Activated CD8-positive, alpha-beta memory T cell treated with anti-CD3 and anti-CD28 coated beads, Interleukin-2, amount 10 ng/mL, durations not matched to agents 7 days and 5 days (primary cell): ENCODE measurements at regions not wholly inside any gene's neighbourhood (a gene's known extent, or its start where the extent isn't known, plus 50 kb on each side); places are given as distances from the start of the nearest gene placed in this dataset.

Source experiments
- ATAC-seq: fragments of 150-1000 bp; cut with Tn5 transposase; one replicate; pipeline ENCODE4 v1.10.0; 2021; ENCODE audit warnings: moderate library complexity
- CTCF ChIA-PET: fragments of 350-600 bp; sonication (Branson Sonifier 250); formaldehyde crosslinking; loops from one replicate; lab custom pipeline; 2021; ENCODE audit warnings: antibody characterized with exemption; lab: Charles Lee
- DNase-seq: peaks from one replicate; pipeline ENCODE4 v3.0.0-alpha.2; 2020
- H3K27ac Mint-ChIP-seq: one replicate; pipeline ENCODE4 v1.8.0; 2021; ENCODE audit warnings: mild to moderate bottlenecking, mixed read lengths
- H3K27me3 Mint-ChIP-seq: one replicate; pipeline ENCODE4 v1.8.0; 2021; ENCODE audit warnings: mixed read lengths
- H3K36me3 Mint-ChIP-seq: one replicate; pipeline ENCODE4 v1.8.0; 2021; ENCODE audit warnings: mild to moderate bottlenecking, mixed read lengths
- H3K4me1 Mint-ChIP-seq: one replicate; pipeline ENCODE4 v1.8.0; 2021; ENCODE audit warnings: mixed read lengths
- H3K4me3 Mint-ChIP-seq: one replicate; pipeline ENCODE4 v1.8.0; 2021; ENCODE audit warnings: mild to moderate bottlenecking, moderate library complexity, mixed read lengths
- H3K9me3 Mint-ChIP-seq: one replicate; pipeline ENCODE4 v1.8.0; 2022; ENCODE audit warnings: low read depth, mixed read lengths

DNA sequence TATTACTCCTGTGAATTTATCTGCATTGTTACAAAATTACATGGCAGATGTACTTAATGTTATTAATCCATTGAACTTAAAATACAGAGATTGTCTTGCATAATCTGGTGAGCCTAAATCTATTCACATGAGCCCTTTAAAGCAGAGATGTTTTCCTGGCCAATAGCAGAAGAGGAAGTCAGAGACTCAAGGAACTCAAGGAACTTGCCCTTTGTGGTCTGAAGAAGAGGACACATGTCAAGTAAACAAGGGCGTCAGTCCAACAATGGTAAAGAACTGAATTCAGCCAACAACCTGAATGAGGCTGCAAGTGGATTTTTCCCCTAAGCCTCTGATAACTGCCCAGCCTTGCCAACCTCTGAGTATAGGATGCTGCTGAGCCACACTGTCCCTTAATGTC, 356.3 kb upstream of the PKDCC start:
- Mint-ChIP-seq H3K27ac (no peak overlapping the region), H3K4me1 (no peaks in the 10 kb centered on the region), H3K9me3 (no peaks in the 10 kb centered on the region), H3K27me3 (no peaks in the 10 kb centered on the region), H3K36me3 (no peaks in the 10 kb centered on the region), H3K4me3 (no peak overlapping the region)
- ATAC-seq (no peak), DNase-seq (no peak)
- CTCF ChIA-PET: no interaction called here

DNA sequence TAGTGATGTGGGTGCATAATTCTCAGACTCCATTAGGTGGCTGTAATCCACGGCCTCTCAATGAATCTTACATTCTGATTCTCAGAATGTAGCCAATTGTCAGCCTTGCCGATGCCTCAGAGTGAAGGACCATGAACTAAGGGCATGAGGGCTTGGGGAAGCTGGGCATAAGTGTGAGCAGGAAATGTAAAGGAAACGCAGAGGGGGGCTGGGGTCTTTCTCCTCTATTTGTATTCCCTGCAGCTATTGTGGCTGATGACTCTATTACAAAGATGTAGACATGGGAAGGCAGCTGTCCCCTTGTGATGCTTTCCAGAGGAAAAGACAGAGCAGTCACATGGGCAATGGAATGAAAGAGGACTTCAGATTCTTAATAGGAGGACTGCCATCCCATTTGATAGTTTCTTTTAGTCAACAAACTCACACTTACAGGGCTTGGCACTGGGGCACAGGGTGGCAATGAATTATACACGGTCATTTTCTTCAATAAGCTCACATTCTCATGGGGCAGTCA, 353.2 kb upstream of the PKDCC start:
- no peak overlapping the region for H3K27ac Mint-ChIP-seq
- no peaks in the 10 kb centered on the region for H3K9me3 Mint-ChIP-seq
- no peak for ATAC-seq
- no peaks in the 10 kb centered on the region for H3K4me1 Mint-ChIP-seq
- H3K36me3 Mint-ChIP-seq: no peaks in the 10 kb centered on the region
- CTCF ChIA-PET: no interaction called here
- no peak for DNase-seq
- no peak overlapping the region for H3K4me3 Mint-ChIP-seq
- peaks cover 8% of the 10 kb centered on the region for H3K27me3 Mint-ChIP-seq

DNA sequence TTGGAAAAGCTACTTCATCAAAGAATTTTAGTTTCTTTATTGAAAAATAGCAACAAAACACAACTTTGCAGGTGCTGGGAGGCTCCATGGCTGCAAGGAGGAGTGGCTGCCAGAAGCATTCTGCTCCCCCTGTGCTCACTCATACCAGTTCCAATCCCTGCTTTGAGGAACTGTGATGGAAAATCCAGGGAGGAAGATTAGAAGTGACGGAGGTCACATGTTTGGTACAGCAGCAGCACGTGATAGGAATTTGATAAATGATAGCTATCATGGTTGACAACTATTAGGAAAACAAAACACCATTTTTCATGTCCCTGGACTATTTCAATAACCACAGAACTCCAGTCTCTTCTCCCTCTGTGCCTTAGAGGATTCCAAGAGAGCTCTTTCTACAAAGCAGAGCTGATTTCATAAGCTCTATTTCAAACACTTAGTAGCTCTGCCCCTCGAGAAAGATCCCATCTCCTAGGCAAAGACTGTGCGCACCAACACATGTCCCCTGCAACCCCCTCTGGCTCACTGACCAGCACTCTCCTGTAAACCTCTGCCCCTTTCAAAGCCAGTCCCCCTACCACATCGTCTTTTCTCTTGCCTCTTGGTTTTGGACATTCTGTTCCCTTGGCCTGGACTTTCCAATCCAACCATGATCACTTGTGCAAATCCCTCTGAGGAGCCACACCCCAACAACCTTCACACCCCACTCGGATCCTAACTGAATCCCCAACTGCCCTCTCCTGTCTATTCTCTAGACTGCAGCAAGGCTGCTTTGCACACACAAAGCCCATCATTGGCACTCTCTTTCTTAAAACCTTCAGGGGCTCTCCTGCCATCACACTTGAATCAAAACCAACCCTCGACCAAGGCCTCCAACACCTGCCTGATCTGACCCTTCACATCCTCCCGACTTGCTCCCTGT, 352.4 kb upstream of the PKDCC start:
- Mint-ChIP-seq H3K4me3 (no peak overlapping the region), H3K27me3 (peaks cover 8% of the 10 kb centered on the region), H3K36me3 (no peaks in the 10 kb centered on the region), H3K4me1 (no peaks in the 10 kb centered on the region), H3K9me3 (no peaks in the 10 kb centered on the region), H3K27ac (no peak overlapping the region)
- DNase-seq (no peak), ATAC-seq (no peak)
- CTCF ChIA-PET: no interaction called here

DNA sequence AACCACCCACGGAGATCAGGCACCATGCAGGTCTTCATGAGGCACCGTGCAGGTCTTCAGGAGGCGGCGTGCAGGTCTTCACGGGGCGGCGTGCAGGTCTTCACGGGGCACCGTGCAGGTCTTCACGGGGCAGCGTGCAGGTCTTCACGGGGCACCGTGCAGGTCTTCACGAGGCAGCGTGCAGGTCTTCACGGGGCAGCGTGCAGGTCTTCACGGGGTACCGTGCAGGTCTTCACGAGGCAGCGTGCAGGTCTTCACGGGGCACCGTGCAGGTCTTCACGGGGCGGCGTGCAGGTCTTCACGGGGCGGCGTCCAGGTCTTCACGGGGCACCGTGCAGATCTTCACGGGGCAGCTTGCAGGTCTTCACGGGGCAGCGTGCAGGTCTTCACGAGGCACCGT, 350.4 kb upstream of the PKDCC start:
- ATAC-seq: no peak
- H3K27ac Mint-ChIP-seq: no peak overlapping the region
- DNase-seq: no peak
- H3K36me3 Mint-ChIP-seq: no peaks in the 10 kb centered on the region
- CTCF ChIA-PET: interaction anchor here (1.6 kb wide), 1 partner anchor 68 kb away, joined by 3 read pairs; no protein-coding TSS in a partner anchor
- H3K27me3 Mint-ChIP-seq: peaks cover 8% of the 10 kb centered on the region
- H3K9me3 Mint-ChIP-seq: no peaks in the 10 kb centered on the region
- no peaks in the 10 kb centered on the region for H3K4me1 Mint-ChIP-seq
- no peak overlapping the region for H3K4me3 Mint-ChIP-seq

DNA sequence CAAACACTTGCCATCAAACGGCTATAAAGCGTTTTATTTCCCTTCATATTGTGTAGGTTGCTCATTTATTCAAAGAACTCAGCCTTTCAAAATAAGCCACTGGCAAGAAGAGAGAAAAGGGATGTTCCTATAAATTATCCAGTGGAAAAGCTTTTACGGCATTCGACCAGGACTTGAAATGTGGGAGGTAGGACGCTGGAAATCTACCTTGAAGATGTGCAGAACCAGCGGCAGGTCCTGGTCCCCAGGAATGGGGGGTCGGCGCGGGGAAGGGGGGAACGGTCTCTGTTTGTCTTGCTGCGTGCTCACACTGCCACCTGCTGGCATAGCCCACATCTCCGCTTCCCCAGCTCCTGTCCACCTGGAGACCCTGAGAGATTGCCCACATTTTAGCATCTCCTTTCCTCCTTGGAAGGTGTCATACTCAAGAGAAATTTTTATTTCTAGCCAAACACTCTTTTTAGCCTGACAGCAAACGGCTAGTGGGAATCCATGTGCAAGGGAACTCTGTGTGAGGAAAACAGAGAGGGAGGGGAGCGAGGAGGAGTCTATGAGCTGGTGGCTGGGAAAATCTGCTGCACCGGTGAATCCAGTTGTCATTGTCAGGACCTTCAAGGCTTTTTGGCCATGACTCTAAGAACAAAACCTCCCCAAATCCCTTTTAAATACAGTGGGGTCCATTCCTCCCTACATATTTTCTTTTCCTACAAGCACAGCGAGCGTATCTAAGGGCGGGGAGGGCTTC, 349.0 kb upstream of the PKDCC start:
- no peaks in the 10 kb centered on the region for H3K4me1 Mint-ChIP-seq
- no peak overlapping the region for H3K4me3 Mint-ChIP-seq
- H3K9me3 Mint-ChIP-seq: no peaks in the 10 kb centered on the region
- ATAC-seq (no peak), DNase-seq (no peak)
- CTCF ChIA-PET: interaction anchor here (0.8 to 1.6 kb wide), 4 partner anchors 9 to 1785 kb away, joined by 3 to 4 read pairs (median 4); no protein-coding TSS in a partner anchor
- H3K36me3 Mint-ChIP-seq: no peaks in the 10 kb centered on the region
- H3K27me3 Mint-ChIP-seq: peaks cover 8% of the 10 kb centered on the region
- no peak overlapping the region for H3K27ac Mint-ChIP-seq

DNA sequence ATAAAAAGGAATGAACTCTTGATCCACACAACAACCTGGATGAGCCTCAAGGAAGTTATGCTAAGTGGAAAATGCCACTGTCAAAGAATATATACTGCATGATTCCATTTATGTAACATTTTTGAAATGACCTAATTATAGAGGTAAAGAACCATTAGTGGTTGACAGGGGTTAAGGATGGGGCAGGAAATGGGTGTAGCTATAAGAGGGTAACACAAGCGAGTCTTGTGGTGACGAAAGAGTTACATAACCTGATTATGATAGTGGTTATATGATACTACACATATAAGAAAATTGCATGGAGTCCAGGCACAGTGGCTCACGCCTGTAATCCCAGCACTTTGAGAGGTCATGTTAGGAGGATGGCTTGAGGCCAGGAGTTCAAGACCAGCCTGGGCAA, 346.6 kb upstream of the PKDCC start:
- H3K27ac Mint-ChIP-seq: no peak overlapping the region
- DNase-seq (no peak), ATAC-seq (no peak)
- no peaks in the 10 kb centered on the region for H3K36me3 Mint-ChIP-seq
- no peaks in the 10 kb centered on the region for H3K9me3 Mint-ChIP-seq
- no peaks in the 10 kb centered on the region for H3K4me1 Mint-ChIP-seq
- H3K27me3 Mint-ChIP-seq: peaks cover 8% of the 10 kb centered on the region
- H3K4me3 Mint-ChIP-seq: no peak overlapping the region
- CTCF ChIA-PET: no interaction called here

DNA sequence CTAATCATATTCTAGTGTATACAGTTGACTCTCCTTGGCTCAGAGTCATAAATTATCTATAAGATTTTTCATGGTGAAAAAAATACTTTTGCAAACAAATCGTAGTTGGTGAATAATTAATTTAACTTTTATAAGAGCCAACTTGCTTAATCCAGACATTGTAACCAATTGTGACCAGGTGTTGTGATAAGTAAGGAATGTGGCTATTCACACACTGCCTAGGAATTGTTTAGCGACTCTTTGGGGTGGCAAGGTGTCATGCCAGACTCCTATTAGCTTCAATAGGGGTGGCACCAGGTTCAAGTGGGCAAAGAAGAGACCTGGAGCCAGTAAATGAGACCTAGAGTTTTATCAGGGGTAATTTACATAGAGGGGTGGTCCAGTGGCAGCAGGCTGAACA, 344.7 kb upstream of the PKDCC start:
- Mint-ChIP-seq H3K27ac (no peak overlapping the region), H3K27me3 (peaks cover 5% of the 10 kb centered on the region), H3K4me3 (no peak overlapping the region), H3K4me1 (no peaks in the 10 kb centered on the region), H3K9me3 (no peaks in the 10 kb centered on the region), H3K36me3 (no peaks in the 10 kb centered on the region)
- DNase-seq: no peak
- CTCF ChIA-PET: no interaction called here
- ATAC-seq: no peak

DNA sequence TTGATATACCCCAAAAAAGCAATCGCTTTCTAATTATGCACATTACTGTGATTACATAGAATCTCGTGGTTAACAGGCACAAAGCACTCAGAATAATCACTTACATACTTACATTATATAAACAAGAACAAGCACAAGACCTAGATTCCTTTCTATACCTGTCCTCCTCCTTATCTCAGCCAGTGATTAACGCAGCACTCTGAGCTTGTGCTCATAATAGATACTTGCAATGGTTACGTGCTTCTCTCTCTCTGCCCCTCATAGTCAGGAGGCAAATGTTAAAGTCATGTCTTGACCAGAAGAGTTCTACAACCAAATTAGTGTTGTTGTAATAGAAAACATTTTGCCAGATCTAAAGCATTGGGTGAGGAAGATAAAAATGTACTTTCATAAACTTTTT, 342.2 kb upstream of the PKDCC start:
- H3K9me3 Mint-ChIP-seq: no peaks in the 10 kb centered on the region
- peaks cover 2% of the 10 kb centered on the region for H3K27me3 Mint-ChIP-seq
- CTCF ChIA-PET: no interaction called here
- no peak overlapping the region for H3K4me3 Mint-ChIP-seq
- DNase-seq: no peak
- H3K27ac Mint-ChIP-seq: no peak overlapping the region
- H3K4me1 Mint-ChIP-seq: no peaks in the 10 kb centered on the region
- no peaks in the 10 kb centered on the region for H3K36me3 Mint-ChIP-seq
- ATAC-seq: no peak

DNA sequence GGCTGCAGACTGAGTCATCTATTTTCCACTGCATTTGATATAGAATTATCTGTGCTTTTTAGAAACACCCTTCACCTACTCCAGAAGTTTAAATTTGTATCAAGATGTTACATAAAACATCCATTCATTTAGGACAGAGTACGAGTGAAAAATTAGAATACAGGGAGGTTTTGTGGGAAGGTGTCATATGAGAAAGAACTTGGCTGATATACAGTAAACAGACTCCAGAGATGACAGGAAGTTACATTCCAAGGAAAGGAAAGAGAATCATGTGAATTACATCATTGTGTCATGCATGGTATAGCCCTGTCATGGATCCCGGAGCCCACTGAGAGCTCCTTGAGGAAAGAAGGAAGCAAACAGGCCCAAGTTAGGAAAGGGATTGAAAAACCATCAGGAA, 341.5 kb upstream of the PKDCC start:
- H3K4me3 Mint-ChIP-seq: no peak overlapping the region
- no peaks in the 10 kb centered on the region for H3K36me3 Mint-ChIP-seq
- H3K27me3 Mint-ChIP-seq: peaks cover 2% of the 10 kb centered on the region
- H3K27ac Mint-ChIP-seq: no peak overlapping the region
- ATAC-seq (no peak), DNase-seq (no peak)
- CTCF ChIA-PET: no interaction called here
- H3K9me3 Mint-ChIP-seq: no peaks in the 10 kb centered on the region
- H3K4me1 Mint-ChIP-seq: no peaks in the 10 kb centered on the region

DNA sequence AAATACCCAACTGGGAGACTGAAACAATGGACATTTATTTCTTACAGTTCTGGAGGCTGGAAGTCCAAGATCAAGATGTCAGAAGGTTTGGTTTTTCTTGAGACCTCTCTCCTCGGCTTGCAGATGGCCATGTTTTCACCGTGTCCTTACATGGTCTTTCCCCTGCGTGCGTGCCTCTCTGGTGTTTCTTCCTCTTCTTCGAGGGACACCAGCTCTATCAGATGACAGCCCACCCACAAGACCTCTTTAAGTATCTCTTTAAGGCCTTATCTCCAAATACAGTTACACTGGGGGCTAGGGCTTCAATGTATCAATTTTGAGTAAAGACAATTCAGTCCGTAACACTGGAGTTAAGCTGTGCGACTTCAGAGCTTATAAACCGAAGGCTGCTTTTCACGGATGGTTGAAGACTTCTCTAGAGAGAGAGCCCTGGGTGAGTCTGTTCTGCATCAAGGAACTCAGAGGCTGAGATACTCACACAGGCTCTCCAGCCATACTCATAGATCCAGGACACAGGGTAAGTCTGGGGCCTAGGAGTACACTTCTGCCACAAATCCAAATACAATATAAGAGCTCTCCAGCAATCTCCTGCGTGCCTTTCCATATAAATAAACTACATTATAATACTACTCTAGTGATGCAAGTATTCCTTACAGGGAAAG, 339.9 kb upstream of the PKDCC start:
- H3K4me1 Mint-ChIP-seq: no peaks in the 10 kb centered on the region
- CTCF ChIA-PET: interaction anchor here (1.4 kb wide), 1 partner anchor 10 kb away, joined by 4 read pairs; no protein-coding TSS in a partner anchor
- ATAC-seq: no peak

DNA sequence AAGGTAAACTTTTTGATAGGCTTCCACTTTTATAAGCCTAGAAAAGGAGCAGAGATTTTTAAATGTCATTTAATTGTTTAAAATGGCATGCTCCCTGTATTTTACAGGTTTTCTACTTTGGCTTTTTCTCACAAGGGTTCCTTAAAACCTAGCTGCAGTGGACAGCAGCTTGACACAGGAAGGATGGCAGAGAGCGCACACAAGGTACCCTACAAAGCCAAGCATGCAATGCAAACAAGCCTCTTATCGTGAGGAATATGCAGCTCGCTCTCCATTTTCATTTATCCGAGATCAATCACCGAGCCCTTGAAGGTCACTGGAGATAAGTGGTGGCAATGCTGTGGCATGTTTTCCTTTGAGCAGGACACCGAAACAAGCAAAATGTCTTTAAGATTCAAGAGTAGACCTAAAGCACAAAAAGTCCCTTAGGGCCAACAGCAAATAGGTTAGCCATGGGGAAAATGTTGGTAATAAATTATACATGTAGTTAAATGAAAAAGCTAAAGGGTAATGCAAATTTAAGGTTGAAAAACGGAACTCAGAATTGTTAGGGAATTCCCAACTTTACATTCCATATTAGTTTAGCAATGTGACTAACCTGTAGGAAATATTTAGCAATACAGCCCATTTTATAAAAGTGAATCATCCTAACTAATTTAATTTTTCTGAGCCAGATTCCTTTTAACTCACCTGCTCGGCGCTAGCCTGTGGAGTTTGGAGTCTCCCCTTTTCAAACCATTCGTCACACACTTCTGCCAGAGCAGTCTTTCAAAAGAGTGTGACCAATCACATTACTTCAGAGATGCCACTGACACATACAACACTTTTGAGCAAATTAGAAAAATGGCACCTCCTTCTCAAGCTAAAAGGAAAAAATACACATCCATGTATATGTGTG, 337.9 kb upstream of the PKDCC start:
- Mint-ChIP-seq H3K9me3 (no peaks in the 10 kb centered on the region), H3K27ac (no peak overlapping the region), H3K4me3 (no peak overlapping the region), H3K27me3 (peaks cover 2% of the 10 kb centered on the region), H3K36me3 (no peaks in the 10 kb centered on the region), H3K4me1 (peaks cover 1% of the 10 kb centered on the region)
- CTCF ChIA-PET: no interaction called here
- DNase-seq (no peak), ATAC-seq (no peak)

More for the DNA sequence above, 339.9 kb upstream of the PKDCC start:
- Mint-ChIP-seq H3K36me3 (no peaks in the 10 kb centered on the region), H3K9me3 (no peaks in the 10 kb centered on the region), H3K27me3 (peaks cover 2% of the 10 kb centered on the region), H3K4me3 (no peak overlapping the region), H3K27ac (no peak overlapping the region)
- DNase-seq: no peak

DNA sequence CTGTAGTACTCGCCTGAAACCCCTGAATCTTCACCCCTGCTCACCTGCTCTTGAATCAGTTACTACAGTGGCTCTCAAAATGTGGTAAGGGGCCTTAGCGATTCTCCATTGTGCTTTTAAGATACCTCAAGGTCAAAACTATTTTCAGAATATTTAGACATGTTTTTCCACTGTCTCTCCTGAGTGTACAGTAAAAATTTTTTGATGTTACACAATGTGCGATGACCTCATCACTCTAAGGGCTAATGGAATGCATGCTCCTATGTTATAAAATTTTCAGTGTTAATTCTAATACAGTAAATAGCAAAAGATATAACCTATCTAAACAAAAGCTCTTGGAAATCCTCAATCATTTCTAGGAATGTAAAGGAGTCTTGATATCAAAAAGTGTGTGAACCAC, 336.9 kb upstream of the PKDCC start:
- Mint-ChIP-seq H3K27me3 (peaks cover 2% of the 10 kb centered on the region), H3K4me3 (no peak overlapping the region), H3K27ac (no peak overlapping the region)

More for the DNA sequence above, 336.9 kb upstream of the PKDCC start:
- peaks cover 7% of the 10 kb centered on the region for H3K4me1 Mint-ChIP-seq
- DNase-seq (no peak), ATAC-seq (no peak)
- no peaks in the 10 kb centered on the region for H3K9me3 Mint-ChIP-seq
- peaks cover 4% of the 10 kb centered on the region for H3K36me3 Mint-ChIP-seq
- CTCF ChIA-PET: no interaction called here
